GM04503 (cell line): ENCODE measurements at regions not wholly inside any gene's neighbourhood (a gene's known extent, or its start where the extent isn't known, plus 50 kb on each side); places are given as distances from the start of the nearest gene placed in this dataset.

Experiments used
- DNase-seq: peaks from one replicate; pipeline ENCODE4 v3.0.0-alpha.2; 2012; ENCODE audit warnings: low read depth

- DNase-seq, result no peak
These were observed 573.0 kb upstream of the PCDH15 start for GRCh38 chr10:55374060-55374459.

GRCh38 chr10:55369670-55370420 is 568.8 kb upstream of the PCDH15 start:
- DNase-seq, result peak; percentile 9

GRCh38 chr10:55368467-55368866 is 567.4 kb upstream of the PCDH15 start:
- DNase-seq, result no peak

GRCh38 chr10:55367555-55367954 is 566.5 kb upstream of the PCDH15 start:
- no peak for DNase-seq

GRCh38 chr10:55358539-55358938 is 557.5 kb upstream of the PCDH15 start:
- no peak for DNase-seq

GRCh38 chr10:55353414-55353813 is 552.4 kb upstream of the PCDH15 start:
- no peak for DNase-seq

- no peak for DNase-seq
These were observed 550.4 kb upstream of the PCDH15 start for GRCh38 chr10:55351431-55351830.

GRCh38 chr10:55348534-55348933 is 547.5 kb upstream of the PCDH15 start:
- no peak for DNase-seq

- DNase-seq, result no peak
These were observed 529.5 kb upstream of the PCDH15 start for GRCh38 chr10:55330486-55330885.

- no peak for DNase-seq
These were observed 528.8 kb upstream of the PCDH15 start for GRCh38 chr10:55329796-55330195.

- no peak for DNase-seq
These were observed 519.2 kb upstream of the PCDH15 start for GRCh38 chr10:55320187-55320700.

GRCh38 chr10:55311848-55312635 is 511.0 kb upstream of the PCDH15 start:
- no peak for DNase-seq

- no peak for DNase-seq
These were observed 509.1 kb upstream of the PCDH15 start for GRCh38 chr10:55310143-55310542.

- DNase-seq, result no peak
These were observed 504.3 kb upstream of the PCDH15 start for GRCh38 chr10:55305285-55305684.

GRCh38 chr10:55287346-55287745 is 486.3 kb upstream of the PCDH15 start:
- DNase-seq, result no peak

- DNase-seq, result no peak
These were observed 482.0 kb upstream of the PCDH15 start for GRCh38 chr10:55283031-55283430.

GRCh38 chr10:55280696-55281095 is 479.7 kb upstream of the PCDH15 start:
- DNase-seq, result no peak

GRCh38 chr10:55277549-55277948 is 476.5 kb upstream of the PCDH15 start:
- no peak for DNase-seq

GRCh38 chr10:55274367-55274766 is 473.3 kb upstream of the PCDH15 start:
- no peak for DNase-seq

GRCh38 chr10:55273946-55274345 is 472.9 kb upstream of the PCDH15 start:
- DNase-seq, result no peak

GRCh38 chr10:55272886-55273285 is 471.9 kb upstream of the PCDH15 start:
- DNase-seq, result no peak

- DNase-seq, result no peak
These were observed 465.8 kb upstream of the PCDH15 start for GRCh38 chr10:55266797-55267196.

- DNase-seq, result no peak
These were observed 462.3 kb upstream of the PCDH15 start for GRCh38 chr10:55263327-55263726.
